ENCODE measurements at regions not wholly inside any gene's neighbourhood (a gene's known extent, or its start where the extent isn't known, plus 50 kb on each side); places are given as distances from the start of the nearest gene placed in this dataset.
"Not testable (repeated sequence)": the region's sequence is repeated elsewhere in the genome, so short reads cannot be mapped to it uniquely, and the experiment has no call there.

- no peak for DNase-seq
Observed at GRCh38 chr2:224104668-224105386, 65.7 kb upstream of the SERPINE2 start.

- DNase-seq, result no peak
Observed at GRCh38 chr2:224103651-224104050, 64.6 kb upstream of the SERPINE2 start.

DNA sequence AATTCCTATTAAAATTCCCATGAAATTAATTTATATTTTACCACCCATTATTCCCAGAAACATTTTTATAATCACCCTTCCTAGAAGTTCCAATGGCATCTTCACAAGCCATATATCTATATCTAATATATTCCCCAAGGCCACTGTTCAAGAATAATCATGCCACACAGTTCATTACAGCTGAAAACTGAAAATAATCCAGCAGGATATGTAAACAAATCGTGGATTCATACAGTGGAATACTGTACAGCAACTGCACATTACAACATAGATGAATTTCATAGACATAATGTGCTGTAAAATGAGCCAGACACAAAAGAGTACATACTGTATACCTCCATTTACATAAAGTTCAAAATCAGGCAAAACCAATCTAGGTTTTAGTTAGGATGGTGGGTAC, 63.9 kb upstream of the SERPINE2 start:
- no peak for DNase-seq

DNA sequence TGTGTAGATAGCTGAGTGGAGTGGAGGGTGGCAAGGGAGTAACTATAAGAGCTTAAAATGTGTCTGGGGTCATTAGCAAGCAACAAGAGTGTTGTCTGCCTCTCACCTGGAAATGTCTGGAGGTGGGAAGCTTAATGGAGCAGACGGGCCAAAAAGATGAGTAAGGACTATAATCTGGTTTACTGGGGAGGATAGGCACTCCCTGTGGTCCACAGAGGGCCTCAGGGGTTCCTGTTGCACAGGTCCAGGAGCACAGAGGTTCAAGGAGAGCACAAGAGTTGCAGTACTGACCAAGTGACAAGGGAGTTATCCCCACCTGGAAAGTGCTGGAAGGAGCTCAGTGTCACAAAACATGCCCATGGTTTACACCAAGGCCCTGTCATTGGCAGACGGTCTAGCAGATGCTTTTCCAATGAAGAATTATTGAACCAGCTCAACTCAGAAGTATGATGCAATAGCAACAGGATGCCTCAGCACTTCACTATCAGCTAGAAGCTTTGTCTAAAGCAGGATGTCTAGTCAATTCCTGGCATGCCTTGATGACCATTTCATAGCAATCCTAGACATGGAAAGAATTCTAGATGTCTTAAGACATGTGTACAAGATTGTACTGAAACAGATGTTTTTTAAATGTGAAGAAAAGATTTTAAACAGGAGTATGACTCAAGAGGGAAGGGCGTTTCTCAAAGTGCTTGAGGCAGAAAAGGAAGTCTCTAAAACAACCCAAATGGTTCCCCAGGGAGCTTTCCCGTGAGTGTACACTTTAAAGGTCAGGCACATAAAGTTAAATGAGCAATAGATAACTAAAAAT, 62.9 kb upstream of the SERPINE2 start:
- no peak for DNase-seq

- DNase-seq, result no peak
Observed at GRCh38 chr2:224099861-224100643, 61.0 kb upstream of the SERPINE2 start.

- DNase-seq, result no peak
Observed at GRCh38 chr2:224098481-224099230, 59.6 kb upstream of the SERPINE2 start.

DNA sequence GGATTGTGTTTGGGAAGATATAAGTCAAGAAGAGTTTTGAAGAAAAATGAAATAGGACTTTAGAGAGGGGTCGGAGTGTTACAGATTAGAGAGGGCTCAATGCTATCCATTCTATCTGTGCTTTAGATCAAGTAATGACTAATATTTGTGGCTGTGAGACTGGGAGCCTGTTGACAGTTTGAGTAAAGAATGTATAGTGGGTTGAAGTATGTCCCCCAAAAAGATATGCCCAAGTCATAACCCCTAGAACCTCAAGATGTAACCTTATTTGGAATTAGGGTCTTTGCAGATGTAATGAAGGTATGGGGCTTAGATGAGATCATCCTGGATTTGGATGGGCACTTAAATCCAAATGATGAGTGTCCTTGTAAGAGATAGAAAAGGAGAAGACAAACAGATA, 55.3 kb upstream of the SERPINE2 start:
- no peak for DNase-seq

DNA sequence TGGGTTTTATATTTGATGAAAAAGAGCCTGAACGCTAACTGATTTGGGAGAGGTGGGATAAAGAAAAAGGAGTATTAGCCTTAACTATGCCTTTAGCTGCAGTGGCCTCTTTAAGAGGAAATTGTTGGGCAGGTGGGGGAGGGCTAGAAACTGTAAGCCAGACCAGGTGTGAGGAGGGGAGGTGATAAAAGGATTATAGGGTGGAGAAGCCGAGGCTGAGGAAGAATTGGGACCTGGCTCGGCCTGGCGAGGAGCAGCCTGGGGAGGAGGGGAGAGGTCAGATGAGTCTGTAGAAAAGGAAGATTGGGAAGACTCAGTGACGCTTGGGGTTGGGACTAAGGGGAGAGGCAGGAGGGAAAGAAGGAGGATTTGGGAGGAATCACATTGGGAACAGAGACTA, 52.6 kb upstream of the SERPINE2 start:
- not testable (repeated sequence) for DNase-seq

DNA sequence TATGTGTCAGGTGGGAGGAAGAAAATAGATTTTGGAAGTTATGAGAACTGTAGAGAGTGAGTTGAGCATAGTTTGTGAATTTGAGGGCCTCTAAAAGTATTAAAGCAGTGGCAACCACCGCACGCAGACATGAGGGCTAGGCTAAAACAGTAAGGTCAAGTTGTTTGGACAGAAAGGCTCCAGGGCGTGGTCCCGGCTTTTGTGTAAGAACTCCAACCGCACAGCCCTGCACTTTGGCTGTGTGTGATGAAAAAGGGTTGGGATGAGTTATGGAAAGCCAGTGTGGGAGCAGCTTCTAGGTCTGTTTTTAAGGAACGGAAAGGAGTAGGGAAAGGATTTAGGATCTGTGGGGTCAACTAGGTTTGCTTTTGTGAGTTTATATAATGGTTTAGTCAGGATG, 50.5 kb upstream of the SERPINE2 start:
- not testable (repeated sequence) for DNase-seq
